Calu3 (cell line): ENCODE measurements at regions not wholly inside any gene's neighbourhood (a gene's known extent, or its start where the extent isn't known, plus 50 kb on each side); places are given as distances from the start of the nearest gene placed in this dataset.

Experiments used
- BruUV-seq: library from RNA; stranded (reverse); fragments of 400-500 nt; replicated peaks from 2 replicates; lab custom pipeline; 2021; lab: Mats Ljungman, UMichigan
- CTCF ChIA-PET: fragments of 300-600 bp; sonication (Branson Sonifier 250); formaldehyde crosslinking; loops from one replicate; lab custom pipeline; 2022; ENCODE audit warnings: antibody characterized with exemption; lab: Charles Lee
- DNase-seq: peaks from one replicate; pipeline ENCODE4 v3.0.0; 2022
- H3K27ac Mint-ChIP-seq: one replicate; pipeline ENCODE4 v1.8.0; 2022; ENCODE audit warnings: mixed read lengths; ENCODE audit not compliant: unreplicated experiment
- H3K27me3 Mint-ChIP-seq: one replicate; pipeline ENCODE4 v1.8.0; 2022; ENCODE audit warnings: mixed read lengths; ENCODE audit not compliant: unreplicated experiment
- H3K36me3 Mint-ChIP-seq: one replicate; pipeline ENCODE4 v1.8.0; 2022; ENCODE audit warnings: mild to moderate bottlenecking, moderate library complexity, mixed read lengths; ENCODE audit not compliant: insufficient read depth, unreplicated experiment
- H3K4me1 Mint-ChIP-seq: one replicate; pipeline ENCODE4 v1.8.0; 2022; ENCODE audit warnings: mild to moderate bottlenecking, low read depth, mixed read lengths; ENCODE audit not compliant: unreplicated experiment
- H3K4me3 Mint-ChIP-seq: one replicate; pipeline ENCODE4 v1.8.0; 2022; ENCODE audit warnings: mild to moderate bottlenecking, low read depth, moderate library complexity, mixed read lengths; ENCODE audit not compliant: unreplicated experiment
- H3K9me3 Mint-ChIP-seq: one replicate; pipeline ENCODE4 v1.8.0; 2022; ENCODE audit warnings: low read depth, mixed read lengths; ENCODE audit not compliant: unreplicated experiment
- CTCF ChIP-seq: fragments of 200-600 bp; IDR thresholded peaks from one replicate; pipeline ENCODE4 v1.8.0; 2022; ENCODE audit warnings: antibody characterized with exemption; ENCODE audit not compliant: unreplicated experiment
- intact Hi-C: fragments of 100-400 bp; cut with micrococcal nuclease; formaldehyde crosslinking; loops from one replicate; pipeline ENCODE4 v1.10.0; 2022; ENCODE audit not compliant: unreplicated experiment

GRCh38 chr1:99538618-99538956 lies 107.3 kb upstream of the PALMD start:
- TF ChIP-seq CTCF = no peak
- Mint-ChIP-seq H3K4me1 (peaks cover 38% of the 10 kb centered on the region), H3K36me3 (no peaks in the 10 kb centered on the region), H3K27me3 (no peaks in the 10 kb centered on the region), H3K27ac (peak overlapping the region; percentile 69), H3K4me3 (peak overlapping the region; percentile 40), H3K9me3 (no peaks in the 10 kb centered on the region)
- BruUV-seq = no TSS peak
- CTCF ChIA-PET = interaction anchor here (0.6 kb wide), 1 partner anchor 951 kb away, joined by 11 read pairs; no protein-coding TSS in a partner anchor
- no peak for DNase-seq
- intact Hi-C loops = no loop called here

GRCh38 chr1:99539131-99539530 lies 106.8 kb upstream of the PALMD start:
- Mint-ChIP-seq H3K9me3 (no peaks in the 10 kb centered on the region), H3K27me3 (no peaks in the 10 kb centered on the region)
- intact Hi-C loops = no loop called here

GRCh38 chr1:99540744-99541143 lies 105.2 kb upstream of the PALMD start:
- no peaks in the 10 kb centered on the region for H3K27me3 Mint-ChIP-seq
- peaks cover 33% of the 10 kb centered on the region for H3K4me1 Mint-ChIP-seq
- DNase-seq = no peak
- no peaks in the 10 kb centered on the region for H3K9me3 Mint-ChIP-seq
- H3K27ac Mint-ChIP-seq = no peak overlapping the region
- no peaks in the 10 kb centered on the region for H3K36me3 Mint-ChIP-seq
- CTCF ChIA-PET = interaction anchor here (0.6 kb wide), 1 partner anchor 225 kb away, joined by 3 read pairs; no protein-coding TSS in a partner anchor
- intact Hi-C loops = no loop called here
- TF ChIP-seq CTCF = no peak
- no TSS peak for BruUV-seq
- H3K4me3 Mint-ChIP-seq = no peak overlapping the region

More at GRCh38 chr1:99539131-99539530, 106.8 kb upstream of the PALMD start:
- no TSS peak for BruUV-seq
- Mint-ChIP-seq H3K4me1 (peaks cover 37% of the 10 kb centered on the region), H3K4me3 (no peak overlapping the region), H3K36me3 (no peaks in the 10 kb centered on the region), H3K27ac (no peak overlapping the region)
- TF ChIP-seq CTCF = no peak
- CTCF ChIA-PET = interaction anchor here (0.6 kb wide), 1 partner anchor 952 kb away, joined by 11 read pairs; no protein-coding TSS in a partner anchor
- no peak for DNase-seq

- no peaks in the 10 kb centered on the region for H3K9me3 Mint-ChIP-seq
- H3K4me1 Mint-ChIP-seq = peaks cover 12% of the 10 kb centered on the region
- H3K36me3 Mint-ChIP-seq = no peaks in the 10 kb centered on the region
- DNase-seq = no peak
- intact Hi-C loops = no loop called here
- H3K4me3 Mint-ChIP-seq = no peak overlapping the region
- no TSS peak for BruUV-seq
- H3K27me3 Mint-ChIP-seq = no peaks in the 10 kb centered on the region
- no peak for TF ChIP-seq CTCF
- CTCF ChIA-PET = interaction anchor here (0.6 to 0.8 kb wide), 2 partner anchors 17 to 363 kb away, joined by 3 to 4 read pairs; no protein-coding TSS in a partner anchor
- H3K27ac Mint-ChIP-seq = no peak overlapping the region
These were observed 101.6 kb upstream of the PALMD start for GRCh38 chr1:99544328-99544727.
